PC-9 (cell line): ENCODE measurements at regions not wholly inside any gene's neighbourhood (a gene's known extent, or its start where the extent isn't known, plus 50 kb on each side); places are given as distances from the start of the nearest gene placed in this dataset.

Experiments used
- BruUV-seq: library from RNA; stranded (reverse); fragments of 400-500 nt; replicated peaks from 2 replicates; lab custom pipeline; 2021; lab: Mats Ljungman, UMichigan
- CTCF ChIA-PET: fragments of 300-600 bp; sonication (Branson Sonifier 250); formaldehyde crosslinking; loops from one replicate; lab custom pipeline; 2022; ENCODE audit warnings: antibody characterized with exemption; lab: Charles Lee
- POLR2A ChIA-PET: fragments of 300-600 bp; sonication (Branson Sonifier 250); formaldehyde crosslinking; loops from one replicate; lab custom pipeline; 2022; ENCODE audit warnings: antibody characterized with exemption; ENCODE audit not compliant: unreplicated experiment; lab: Charles Lee
- DNase-seq, 2 experiments: peaks; one replicate each; pipeline versions ENCODE4 v3.0.0 to v3.0.0-alpha.2; 2015 to 2022; ENCODE audit warnings: mixed read lengths in 1 of 2
- H2AFZ ChIP-seq: fragments of 200-600 bp; sonication (generic); 2 replicates; pipeline ENCODE4 v1.8.1; 2017; ENCODE audit warnings: antibody characterized with exemption
- H3F3A ChIP-seq: fragments of 200-600 bp; sonication (generic); 2 replicates; pipeline ENCODE4 v1.8.1; 2017; ENCODE audit warnings: antibody characterized with exemption, mild to moderate bottlenecking, low read depth; ENCODE audit not compliant: insufficient read depth
- H3K27ac ChIP-seq: fragments of 200-600 bp; sonication (generic); 2 replicates; pipeline ENCODE4 v1.6.1; 2016; ENCODE audit warnings: mixed run types
- H3K27me3 ChIP-seq: fragments of 200-600 bp; sonication (generic); 2 replicates; pipeline ENCODE4 v1.6.1; 2016; ENCODE audit warnings: low read depth, mixed run types; ENCODE audit not compliant: insufficient read depth
- H3K36me3 ChIP-seq: fragments of 200-600 bp; sonication (generic); 2 replicates; pipeline ENCODE4 v1.6.1; 2016; ENCODE audit warnings: low read depth, mixed run types
- H3K4me1 ChIP-seq: fragments of 200-600 bp; sonication (generic); replicated peaks from 2 replicates; pipeline ENCODE4 v1.6.1; 2016; ENCODE audit warnings: mixed run types; ENCODE audit not compliant: insufficient read depth
- H3K4me2 ChIP-seq: fragments of 200-600 bp; sonication (generic); 2 replicates; pipeline ENCODE4 v1.6.1; 2017; ENCODE audit warnings: mixed run types
- H3K4me3 ChIP-seq: fragments of 200-600 bp; sonication (generic); 2 replicates; pipeline ENCODE4 v1.6.1; 2016; ENCODE audit warnings: mixed run types
- H3K79me2 ChIP-seq: fragments of 200-600 bp; sonication (generic); 2 replicates; pipeline ENCODE4 v1.6.1; 2017; ENCODE audit warnings: low read depth, mixed run types
- H3K9me2 ChIP-seq: fragments of 200-600 bp; sonication (generic); 2 replicates; pipeline ENCODE4 v1.8.1; 2017; ENCODE audit warnings: mild to moderate bottlenecking; ENCODE audit not compliant: insufficient read depth
- H3K9me3 ChIP-seq: fragments of 200-600 bp; sonication (generic); 2 replicates; pipeline ENCODE4 v1.8.1; 2016; ENCODE audit warnings: low read depth; ENCODE audit not compliant: insufficient read depth
- H4K20me1 ChIP-seq: fragments of 200-600 bp; sonication (generic); 2 replicates; pipeline ENCODE4 v1.8.1; 2017; ENCODE audit not compliant: insufficient read depth
- CTCF ChIP-seq: fragments of 200-600 bp; sonication (generic); conservative IDR thresholded peaks from 2 replicates; pipeline ENCODE4 v1.6.1; 2017; ENCODE audit warnings: mixed run types, antibody characterized with exemption, mild to moderate bottlenecking, moderate library complexity
- EZH2 ChIP-seq: fragments of 200-600 bp; sonication (generic); IDR thresholded peaks from 2 replicates; pipeline ENCODE4 v1.8.0; 2017; ENCODE audit warnings: antibody characterized with exemption, low read depth
- intact Hi-C: fragments of 100-400 bp; cut with micrococcal nuclease; formaldehyde crosslinking; loops from one replicate; pipeline ENCODE4 v1.10.0; 2022; ENCODE audit not compliant: unreplicated experiment

GRCh38 chr10:56633876-56634452 lies 272.9 kb upstream of the ZWINT start:
- no peaks in the 10 kb centered on the region for H3K79me2 ChIP-seq
- ChIA-PET CTCF (interaction anchor here (0.7 kb wide), 1 partner anchor 32 kb away, joined by 8 read pairs; no protein-coding TSS in a partner anchor), POLR2A (no interaction called here)
- no peaks in the 10 kb centered on the region for H3K9me3 ChIP-seq
- H4K20me1 ChIP-seq: no peaks in the 10 kb centered on the region
- H3K9me2 ChIP-seq: no peaks in the 10 kb centered on the region
- no peaks in the 10 kb centered on the region for H3K36me3 ChIP-seq
- H3K4me3 ChIP-seq: no peak overlapping the region
- no peak for TF ChIP-seq CTCF
- TF ChIP-seq EZH2: no peak
- H3K27ac ChIP-seq: no peak overlapping the region
- H3K27me3 ChIP-seq: 0 out of 2 replicates have a peak, but pooled peaks cover 4% of the 10 kb centered on the region
- no peak for DNase-seq
- H3K4me2 ChIP-seq: no peak overlapping the region
- H2AFZ ChIP-seq: no peak overlapping the region
- BruUV-seq: no TSS peak
- intact Hi-C loops: no loop called here
- H3F3A ChIP-seq: no peaks in the 10 kb centered on the region
- no peaks in the 10 kb centered on the region for H3K4me1 ChIP-seq

- intact Hi-C loops: no loop called here
- no peaks in the 10 kb centered on the region for H3F3A ChIP-seq
- CTCF ChIA-PET: no interaction called here
- H3K36me3 ChIP-seq: no peaks in the 10 kb centered on the region
- no peaks in the 10 kb centered on the region for H4K20me1 ChIP-seq
- no peaks in the 10 kb centered on the region for H3K79me2 ChIP-seq
- no peak overlapping the region for H3K4me3 ChIP-seq
- H3K9me3 ChIP-seq: no peaks in the 10 kb centered on the region
- no peak for TF ChIP-seq CTCF
- BruUV-seq: no TSS peak
- H3K4me1 ChIP-seq: no peaks in the 10 kb centered on the region
- no peak overlapping the region for H3K4me2 ChIP-seq
- DNase-seq: no peak
- POLR2A ChIA-PET: no interaction called here
- H3K9me2 ChIP-seq: no peaks in the 10 kb centered on the region
- H3K27ac ChIP-seq: no peak overlapping the region
- H3K27me3 ChIP-seq: 0 out of 2 replicates have a peak, but pooled peaks cover 9% of the 10 kb centered on the region
- no peak overlapping the region for H2AFZ ChIP-seq
Measured at GRCh38 chr10:56632537-56632936, 271.5 kb upstream of the ZWINT start.

- Histone ChIP-seq H2AFZ (no peak overlapping the region), H3K27me3 (0 out of 2 replicates have a peak, but pooled peaks cover 7% of the 10 kb centered on the region), H3F3A (no peaks in the 10 kb centered on the region), H3K79me2 (no peaks in the 10 kb centered on the region), H3K36me3 (no peaks in the 10 kb centered on the region), H3K4me2 (no peak overlapping the region), H3K4me1 (no peaks in the 10 kb centered on the region), H3K4me3 (no peak overlapping the region), H3K9me3 (no peaks in the 10 kb centered on the region), H4K20me1 (no peaks in the 10 kb centered on the region), H3K27ac (no peak overlapping the region), H3K9me2 (no peaks in the 10 kb centered on the region)
- ChIA-PET POLR2A (no interaction called here), CTCF (no interaction called here)
- intact Hi-C loops: no loop called here
- TF ChIP-seq EZH2 (no peak), CTCF (no peak)
- no peak for DNase-seq
- BruUV-seq: no TSS peak
Measured at GRCh38 chr10:56624082-56624481, 263.0 kb upstream of the ZWINT start.
